NCI-H1417 (cell line): ENCODE measurements at regions not wholly inside any gene's neighbourhood (a gene's known extent, or its start where the extent isn't known, plus 50 kb on each side); places are given as distances from the start of the nearest gene placed in this dataset.
"Not testable (repeated sequence)": the region's sequence is repeated elsewhere in the genome, so short reads cannot be mapped to it uniquely, and the experiment has no call there.

Source experiments
- DNase-seq, 3 experiments: peaks; one replicate each; lab custom pipeline; 2025; lab: John Stamatoyannopoulos, UW

DNA sequence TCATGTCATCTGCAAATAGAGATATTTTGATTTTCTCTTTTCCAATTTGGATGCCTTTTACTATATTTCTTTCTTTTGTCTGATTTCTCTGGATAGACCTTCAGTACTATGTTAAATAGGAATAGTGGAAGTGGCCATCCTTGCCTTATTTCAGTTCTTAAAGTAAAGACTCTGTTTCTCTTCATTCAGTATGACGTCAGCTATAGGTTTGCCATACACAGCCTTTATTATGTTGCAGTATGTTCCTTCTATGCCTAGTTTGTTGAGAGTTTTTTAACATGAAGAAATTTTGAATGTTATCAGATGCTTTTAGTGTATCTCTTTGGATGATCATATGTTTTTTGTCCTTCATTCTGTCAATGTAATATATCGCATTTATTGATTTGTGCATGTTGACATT, 566.7 kb upstream of the ROBO1 start:
- no peak for DNase-seq

DNA sequence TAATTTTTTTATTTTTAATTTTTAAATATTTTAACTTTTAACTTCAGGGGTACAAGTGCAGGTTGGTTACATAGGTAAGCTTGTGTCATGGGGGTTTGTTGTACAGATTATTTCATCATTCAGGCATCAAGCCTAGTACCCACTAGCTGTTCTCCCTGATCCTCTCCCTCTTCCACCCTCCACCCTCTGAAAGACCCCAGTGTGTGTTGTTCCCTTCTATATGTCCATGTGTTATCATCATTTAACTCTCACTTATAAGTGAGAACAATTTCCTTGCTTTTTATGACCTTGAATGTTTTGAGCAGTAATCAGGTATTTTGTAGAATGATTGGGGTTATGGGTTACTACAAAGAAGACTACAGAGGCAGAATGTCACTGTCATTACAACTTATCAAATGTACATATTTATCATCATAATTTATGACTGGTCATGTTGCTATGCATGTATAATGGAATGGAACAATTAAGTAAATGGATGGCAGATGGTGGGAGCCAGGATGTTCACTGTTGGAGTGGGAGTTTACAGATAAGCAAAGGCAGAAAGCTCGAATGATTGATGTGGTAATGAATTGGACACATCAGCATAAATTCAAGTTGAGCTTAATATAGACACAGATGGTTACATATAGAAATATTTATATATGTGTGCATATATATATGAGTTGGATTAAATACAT, 563.8 kb upstream of the ROBO1 start:
- peak in 2 of 3 experiments; percentile 17 to 75 for DNase-seq

DNA sequence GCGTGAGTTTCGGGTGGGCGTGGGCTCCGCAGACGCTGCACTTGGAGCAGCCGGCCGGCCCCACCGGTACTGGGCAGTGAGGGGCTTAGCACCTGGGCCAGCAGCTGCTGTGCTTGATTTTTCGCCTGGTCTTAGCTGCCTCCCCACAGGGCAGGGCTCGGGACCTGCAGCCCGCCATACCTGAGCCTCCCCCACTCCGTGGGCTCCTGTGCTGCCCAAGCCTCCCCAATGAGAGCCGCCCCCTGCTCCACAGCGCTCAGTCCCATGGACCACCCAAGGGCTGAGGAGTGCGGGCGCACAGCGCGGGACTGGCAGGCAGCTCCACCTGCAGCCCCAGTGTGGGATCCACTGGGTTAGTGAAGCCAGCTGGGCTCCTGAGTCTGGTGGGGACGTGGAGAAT, 546.7 kb upstream of the ROBO1 start:
- DNase-seq: not testable (repeated sequence)

GRCh38 chr3:80308637-80309036, 540.8 kb upstream of the ROBO1 start:
- no peak for DNase-seq

- DNase-seq: no peak
Measured at GRCh38 chr3:80307844-80308243, 540.0 kb upstream of the ROBO1 start.

DNA sequence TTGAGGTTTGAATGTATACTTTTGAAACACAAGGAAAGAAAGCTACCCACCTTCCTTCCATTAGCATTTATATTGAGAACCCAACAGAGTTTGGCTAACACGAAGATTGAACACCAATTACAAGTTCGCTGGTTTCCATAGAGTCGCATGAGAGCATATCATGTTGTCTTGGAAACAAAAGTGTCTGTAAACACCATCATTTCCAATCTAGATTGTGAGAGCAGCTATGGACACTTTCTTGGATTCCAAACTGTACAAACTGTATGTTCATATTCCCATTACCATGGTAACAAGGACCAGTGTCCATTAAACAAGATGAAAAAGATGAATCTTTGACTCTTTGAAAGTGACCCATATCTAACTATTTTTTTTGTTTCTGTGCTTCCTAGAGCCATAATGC, 529.9 kb upstream of the ROBO1 start:
- peak in 1 of 3 experiments; percentile 22 for DNase-seq

DNA sequence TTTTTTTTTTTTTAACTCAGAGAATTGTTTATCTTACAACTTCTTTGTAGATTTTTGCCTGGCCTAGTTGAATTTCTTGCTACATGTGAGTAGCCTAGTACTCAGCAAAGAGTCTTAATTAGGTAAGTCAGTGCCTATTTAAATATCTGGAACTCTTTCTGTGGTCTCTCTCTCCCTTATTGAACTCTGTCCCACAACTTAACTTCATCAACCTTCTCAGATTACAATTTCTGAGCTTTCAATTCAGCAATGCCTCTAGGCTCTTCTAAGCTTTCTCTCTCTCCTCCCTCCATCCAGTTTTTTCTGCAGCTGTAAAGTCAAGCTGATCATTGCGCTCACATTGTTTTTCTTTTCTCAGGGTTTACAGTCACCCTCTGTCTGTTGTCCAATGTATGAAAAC, 517.6 kb upstream of the ROBO1 start:
- DNase-seq: no peak

- DNase-seq: no peak
Measured at GRCh38 chr3:80283783-80284182, 516.0 kb upstream of the ROBO1 start.

- peak in 1 of 3 experiments; percentile 60 for DNase-seq
Measured at GRCh38 chr3:80278056-80278455, 510.3 kb upstream of the ROBO1 start.

DNA sequence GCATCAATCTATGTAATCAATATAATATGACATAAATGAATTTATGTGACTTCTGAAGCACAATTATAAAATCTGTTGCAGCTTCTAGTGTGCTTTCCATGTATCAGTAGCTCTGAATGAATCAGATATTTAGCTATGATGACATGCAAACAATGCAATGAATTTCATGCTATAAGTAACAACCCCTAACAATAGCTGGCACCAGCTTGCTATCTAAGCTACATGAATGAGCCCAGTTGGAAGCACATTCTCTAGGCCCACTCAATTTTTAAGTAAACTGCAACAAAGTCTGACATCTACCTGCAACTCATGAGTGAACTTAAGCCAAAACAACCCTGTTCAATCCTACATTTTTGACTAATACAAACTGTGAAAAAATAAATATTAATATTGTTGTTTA, 507.3 kb upstream of the ROBO1 start:
- no peak for DNase-seq

DNA sequence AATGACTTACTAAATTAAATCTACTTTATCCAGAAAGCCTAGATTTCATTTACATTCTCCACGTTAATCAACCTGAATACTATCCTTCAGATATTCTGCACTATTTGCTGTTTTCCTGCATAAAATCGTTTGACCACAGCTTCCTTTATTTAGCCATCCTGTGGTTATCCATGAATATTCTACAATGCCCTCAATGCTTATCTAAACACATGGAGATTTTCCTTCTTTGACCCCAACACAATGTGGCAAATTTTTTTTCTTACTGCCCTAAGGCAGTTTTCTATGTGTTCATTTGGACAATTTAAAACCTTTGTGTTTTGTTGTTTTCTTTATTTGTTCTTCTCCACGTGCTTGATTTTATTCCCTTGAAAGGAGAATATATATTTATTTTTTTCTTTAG, 495.5 kb upstream of the ROBO1 start:
- no peak for DNase-seq

GRCh38 chr3:80261082-80261481, 493.3 kb upstream of the ROBO1 start:
- DNase-seq: peak in 2 of 3 experiments; percentile 8 to 80

DNA sequence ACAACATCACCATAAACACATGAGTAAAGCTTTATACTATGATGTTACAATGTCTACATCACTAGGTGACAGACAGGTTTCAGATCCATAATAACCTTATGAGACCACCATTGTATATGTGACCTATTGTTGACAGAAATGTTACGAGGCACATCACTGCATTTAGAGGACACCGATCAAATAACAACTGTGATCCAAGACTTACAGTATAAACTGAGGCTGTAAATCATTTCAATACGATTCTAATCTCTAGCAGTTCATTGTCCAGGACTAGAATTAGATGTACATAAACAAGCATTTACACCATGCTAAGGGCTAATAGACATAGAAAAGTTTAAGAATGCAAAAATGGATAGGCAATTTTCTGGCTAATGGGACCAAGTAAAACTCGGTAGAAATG, 491.9 kb upstream of the ROBO1 start:
- no peak for DNase-seq

DNA sequence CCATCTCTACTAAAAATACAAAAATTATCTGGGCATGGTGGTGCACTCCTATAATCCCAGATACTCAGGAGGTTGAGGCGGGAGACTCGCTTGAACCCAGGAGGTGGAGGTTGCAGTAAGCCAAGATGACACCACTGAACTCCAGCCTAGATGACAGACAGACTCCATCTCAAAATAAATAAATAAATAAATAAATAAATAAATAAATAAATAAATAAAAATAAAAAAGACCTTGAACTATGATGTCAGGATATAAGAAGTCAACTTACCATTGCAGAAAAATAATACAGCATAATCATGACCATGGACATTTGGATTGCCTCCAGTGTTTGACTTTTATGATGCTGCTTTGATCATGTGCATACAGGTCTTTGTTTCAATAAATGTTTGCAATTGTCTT, 484.3 kb upstream of the ROBO1 start:
- no peak for DNase-seq

GRCh38 chr3:80247766-80248165, 480.0 kb upstream of the ROBO1 start:
- no peak for DNase-seq

GRCh38 chr3:80244390-80244789, 476.6 kb upstream of the ROBO1 start:
- DNase-seq: peak in 1 of 3 experiments; percentile 30

DNA sequence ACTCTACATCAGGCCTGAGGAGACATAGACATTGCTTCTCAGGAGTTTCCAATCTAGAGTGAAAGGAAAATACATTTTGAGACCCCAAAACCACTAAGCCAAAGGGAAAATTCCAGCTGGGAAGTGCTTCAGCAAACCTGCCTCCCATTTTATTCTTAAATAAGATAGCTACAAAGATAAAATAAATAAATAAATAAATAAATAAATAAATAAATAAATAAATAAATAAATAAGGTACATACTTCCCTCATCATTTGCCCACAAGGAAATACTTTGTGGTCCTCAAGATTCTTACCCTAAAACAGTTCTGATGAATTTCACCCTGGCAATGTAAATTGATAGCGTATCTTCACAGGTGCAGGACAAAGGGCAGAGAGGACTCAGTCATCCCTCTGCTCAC, 474.0 kb upstream of the ROBO1 start:
- no peak for DNase-seq

DNA sequence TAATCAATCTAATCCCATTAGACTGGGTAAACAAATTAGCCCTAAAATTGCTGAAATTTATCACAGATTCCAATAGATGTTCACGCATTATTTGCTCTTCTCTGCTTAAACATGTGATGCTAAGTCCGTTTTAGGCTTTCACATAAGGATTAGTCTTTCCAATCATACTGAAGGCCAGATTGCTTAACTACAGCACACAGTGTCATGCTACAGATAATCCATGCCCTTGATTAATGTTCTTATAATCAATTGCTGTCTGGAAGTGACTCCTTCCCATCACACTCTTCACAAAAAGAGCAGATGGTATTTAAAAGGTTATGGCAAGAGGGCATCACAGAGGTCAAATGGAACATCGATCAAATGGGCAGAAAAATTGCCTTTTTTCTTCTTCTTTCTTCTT, 471.5 kb upstream of the ROBO1 start:
- DNase-seq: no peak

- DNase-seq: no peak
Measured at GRCh38 chr3:80238606-80239005, 470.8 kb upstream of the ROBO1 start.

- no peak for DNase-seq
Measured at GRCh38 chr3:80238152-80238551, 470.4 kb upstream of the ROBO1 start.

DNA sequence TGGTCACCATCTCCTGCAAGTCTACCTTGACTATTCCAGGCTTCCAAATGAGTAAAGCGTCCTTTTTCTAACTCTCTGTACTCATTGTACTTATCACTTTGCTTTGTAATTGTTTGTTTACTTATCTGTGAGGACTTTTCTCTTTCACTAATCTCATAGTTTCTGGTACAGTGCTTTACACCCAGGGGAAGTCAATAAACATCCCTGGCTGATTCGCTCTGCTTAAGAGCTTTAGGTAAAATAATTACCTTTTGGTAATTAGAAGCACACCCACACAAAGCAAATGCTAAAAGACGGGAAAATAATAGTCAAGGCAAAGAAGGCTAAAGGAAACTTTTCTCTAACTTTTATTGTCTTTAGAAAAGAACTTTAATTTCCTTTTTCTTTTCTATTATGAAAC, 466.9 kb upstream of the ROBO1 start:
- DNase-seq: peak in 1 of 3 experiments; percentile 18

DNA sequence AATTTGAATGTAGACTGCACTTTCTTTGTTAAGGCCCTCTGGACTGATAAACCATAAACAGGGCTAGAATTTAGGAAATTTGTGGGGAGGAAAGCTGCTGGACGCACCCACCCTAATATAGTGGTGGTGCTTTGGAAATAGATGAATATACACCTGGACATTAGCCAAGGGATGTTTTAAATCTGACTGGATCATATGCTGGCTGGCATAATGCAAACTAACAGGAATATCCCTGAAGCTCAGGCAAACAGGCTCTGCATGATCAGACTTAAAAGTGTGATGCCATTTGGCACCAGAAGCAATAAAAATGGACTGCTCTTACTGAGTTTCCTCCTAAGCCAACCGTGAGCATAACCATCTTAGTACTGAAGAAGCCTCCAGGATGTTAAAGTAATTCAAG, 465.8 kb upstream of the ROBO1 start:
- no peak for DNase-seq

- DNase-seq: no peak
Measured at GRCh38 chr3:80232760-80233159, 465.0 kb upstream of the ROBO1 start.

DNA sequence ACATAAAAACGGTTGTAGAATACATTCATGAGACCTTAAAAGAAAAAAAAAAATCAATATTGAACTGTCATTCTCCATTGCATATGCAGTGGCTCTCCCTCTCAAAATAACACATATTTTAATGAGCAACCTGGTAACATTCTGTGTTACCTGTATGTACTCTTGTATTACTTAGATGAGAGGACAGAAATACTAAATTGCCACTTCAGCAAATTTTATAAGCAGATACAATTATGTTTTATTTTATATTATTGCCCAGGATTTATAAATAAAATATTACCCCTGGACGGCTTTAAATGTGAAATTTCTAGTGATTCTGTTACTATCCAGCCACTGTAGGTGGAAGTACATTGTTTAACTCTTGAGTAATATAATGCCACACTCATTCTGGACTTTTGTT, 463.2 kb upstream of the ROBO1 start:
- no peak for DNase-seq

DNA sequence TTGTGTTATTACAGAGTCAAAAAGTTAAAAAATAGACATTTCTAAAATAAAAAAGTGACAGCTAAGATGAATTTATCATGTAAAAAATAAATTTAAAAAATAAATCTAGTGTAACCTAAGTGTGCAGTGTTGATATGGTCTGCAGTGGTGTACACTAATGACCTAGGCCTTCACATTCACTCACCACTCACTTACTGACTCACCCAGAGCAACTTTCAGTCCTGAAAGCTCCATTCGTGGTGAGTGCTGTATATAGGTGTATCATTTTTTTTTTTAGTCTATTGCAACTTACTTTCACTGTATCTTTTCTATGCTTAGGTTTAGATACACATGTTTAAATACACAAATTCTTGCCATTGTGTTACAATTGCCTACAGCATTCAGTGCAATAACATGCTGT, 459.4 kb upstream of the ROBO1 start:
- DNase-seq: no peak
